ENCODE measurements at regions not wholly inside any gene's neighbourhood (a gene's known extent, or its start where the extent isn't known, plus 50 kb on each side); places are given as distances from the start of the nearest gene placed in this dataset.
"Not testable (repeated sequence)": the region's sequence is repeated elsewhere in the genome, so short reads cannot be mapped to it uniquely, and the experiment has no call there.

DNA sequence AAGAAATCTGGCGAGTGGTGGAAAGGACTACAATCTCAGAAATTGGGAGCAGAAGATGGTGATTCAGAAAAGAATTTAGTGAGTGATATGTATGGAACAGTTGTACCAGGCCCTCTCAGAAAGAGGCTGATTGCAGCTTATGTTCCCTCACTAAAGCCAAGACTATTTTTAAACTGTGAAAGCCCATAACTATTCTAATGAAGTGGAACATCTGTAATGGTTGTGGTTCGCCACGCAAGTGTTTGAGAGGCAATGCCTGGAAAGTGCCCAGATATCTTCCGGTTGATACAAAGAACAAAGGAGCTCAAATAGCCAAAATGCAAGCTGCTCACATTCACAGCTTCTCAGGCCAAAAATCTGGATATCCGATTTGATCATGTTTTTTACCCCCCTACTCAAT, 1250.7 kb downstream of the RAPGEF2 start:
- DNase-seq (ENCODE audit: low read depth), result no peak

DNA sequence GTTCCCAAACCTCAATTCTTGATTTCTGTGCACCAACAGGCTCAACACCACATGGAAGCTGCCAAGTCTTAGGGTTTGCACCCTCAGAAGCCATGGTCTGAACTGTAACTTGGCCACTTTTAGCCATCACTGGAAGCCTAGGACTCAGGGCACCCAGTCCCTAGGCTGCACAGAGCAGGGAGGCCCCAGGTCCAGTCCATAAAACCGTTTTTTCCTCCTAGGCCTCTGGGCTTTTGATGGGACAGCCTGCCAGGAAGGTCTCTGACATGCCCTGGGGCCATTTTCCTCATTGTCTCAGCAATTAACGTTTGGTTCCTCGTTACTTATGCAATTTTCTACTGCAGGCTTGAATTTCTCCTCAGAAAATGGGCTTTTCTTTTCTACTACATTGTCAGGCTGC, 1259.6 kb downstream of the RAPGEF2 start:
- DNase-seq (ENCODE audit: low read depth), result no peak

GRCh38 chr4:160364217-160364616, 1261.3 kb downstream of the RAPGEF2 start:
- no peak for DNase-seq (ENCODE audit: low read depth)

DNA sequence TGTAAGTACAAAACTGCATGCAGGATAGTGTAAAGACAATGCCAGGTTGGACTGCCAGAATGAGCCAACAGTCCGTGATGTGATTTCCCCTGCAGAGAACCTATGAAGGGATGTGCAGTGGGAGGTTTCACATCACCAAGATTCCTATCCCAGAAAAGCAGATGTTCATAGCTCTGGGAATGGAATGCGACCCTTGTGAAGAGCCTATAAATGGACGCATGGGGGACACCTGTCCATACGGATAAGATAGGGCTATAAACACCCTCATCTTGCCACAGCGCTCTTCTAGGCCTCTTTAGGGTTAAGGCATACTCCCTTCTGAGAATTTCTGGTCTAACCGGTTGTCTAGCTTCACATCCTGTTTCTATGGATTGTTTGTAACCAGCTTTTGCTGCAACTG, 1261.8 kb downstream of the RAPGEF2 start:
- not testable (repeated sequence) for DNase-seq (ENCODE audit: low read depth)

GRCh38 chr4:160365383-160365782, 1262.5 kb downstream of the RAPGEF2 start:
- DNase-seq (ENCODE audit: low read depth), result not testable (repeated sequence)

DNA sequence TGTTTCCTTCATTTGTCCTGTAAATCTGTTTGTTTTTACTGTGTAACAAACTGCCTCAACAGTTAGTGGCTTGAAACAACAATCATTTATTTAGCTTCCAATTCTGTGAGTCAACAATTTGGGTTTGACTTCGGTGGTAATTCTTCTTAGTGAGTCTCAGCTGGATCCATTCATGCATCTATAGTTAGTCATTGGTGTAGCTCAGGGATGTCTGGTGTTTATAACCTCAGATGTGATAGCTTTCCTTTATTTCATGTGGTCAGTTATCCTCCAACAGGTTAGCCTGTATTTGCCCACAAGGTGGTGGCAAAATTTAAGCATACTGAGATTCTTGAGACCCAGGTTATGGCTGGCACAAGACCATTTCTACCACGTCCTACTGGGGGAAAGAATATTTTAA, 1267.2 kb downstream of the RAPGEF2 start:
- DNase-seq (ENCODE audit: low read depth), result no peak

GRCh38 chr4:160371446-160371845, 1268.6 kb downstream of the RAPGEF2 start:
- DNase-seq (ENCODE audit: low read depth), result no peak

DNA sequence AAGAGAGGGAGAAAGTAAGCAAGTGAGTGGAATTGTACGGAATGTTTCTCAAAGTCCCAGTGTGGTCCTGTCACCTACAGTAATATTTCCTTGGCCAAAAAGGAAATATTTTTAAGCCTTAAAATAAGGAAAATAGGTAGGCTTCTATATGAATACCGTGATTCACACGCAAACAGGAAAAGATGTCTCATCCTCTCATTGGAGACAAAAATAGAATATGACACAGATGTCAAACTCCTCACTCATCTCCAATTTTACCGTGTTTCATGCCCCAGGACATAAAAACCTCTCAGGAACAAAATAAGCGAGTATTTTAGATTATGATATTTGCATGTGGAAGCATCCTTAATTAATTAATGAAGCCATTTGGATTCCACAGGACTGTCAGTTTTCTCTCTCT, 1269.5 kb downstream of the RAPGEF2 start:
- no peak for DNase-seq (ENCODE audit: low read depth)

- no peak for DNase-seq (ENCODE audit: low read depth)
Measured at GRCh38 chr4:160373911-160374310, 1271.0 kb downstream of the RAPGEF2 start.

DNA sequence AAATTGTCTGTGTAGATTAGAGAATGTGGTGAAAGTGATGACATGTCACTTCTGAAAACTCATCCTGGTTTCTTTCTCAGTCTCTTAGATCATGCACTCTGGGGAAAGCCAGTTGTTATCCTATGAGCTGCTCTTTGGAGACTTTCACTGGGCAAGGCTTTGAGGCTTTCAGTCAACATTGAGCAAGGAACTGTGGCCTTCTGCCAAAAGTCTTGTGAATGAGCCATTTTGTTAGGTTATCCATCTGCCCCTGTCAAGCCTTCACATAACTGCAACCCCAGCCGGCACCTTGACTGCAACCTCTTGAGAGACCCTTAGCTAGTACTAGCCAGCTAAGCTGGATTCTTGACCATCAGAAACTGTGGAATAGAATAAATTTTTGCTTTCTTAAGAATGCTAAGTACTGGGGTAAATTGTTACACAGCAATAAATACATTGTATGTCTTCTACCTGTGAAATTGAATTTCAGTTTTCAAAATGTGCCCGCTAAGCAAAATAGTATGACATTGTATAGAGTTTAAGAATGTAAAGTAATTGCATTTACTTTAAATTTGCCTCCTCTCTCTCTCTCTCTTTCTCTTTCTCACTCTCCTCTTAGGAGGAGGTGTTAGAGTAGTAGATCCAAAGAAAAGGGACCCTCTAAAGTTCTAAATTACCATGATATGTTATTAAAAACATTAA, 1273.0 kb downstream of the RAPGEF2 start:
- DNase-seq (ENCODE audit: low read depth), result no peak

- DNase-seq (ENCODE audit: low read depth), result no peak
Measured at GRCh38 chr4:160386846-160387245, 1284.0 kb downstream of the RAPGEF2 start.

DNA sequence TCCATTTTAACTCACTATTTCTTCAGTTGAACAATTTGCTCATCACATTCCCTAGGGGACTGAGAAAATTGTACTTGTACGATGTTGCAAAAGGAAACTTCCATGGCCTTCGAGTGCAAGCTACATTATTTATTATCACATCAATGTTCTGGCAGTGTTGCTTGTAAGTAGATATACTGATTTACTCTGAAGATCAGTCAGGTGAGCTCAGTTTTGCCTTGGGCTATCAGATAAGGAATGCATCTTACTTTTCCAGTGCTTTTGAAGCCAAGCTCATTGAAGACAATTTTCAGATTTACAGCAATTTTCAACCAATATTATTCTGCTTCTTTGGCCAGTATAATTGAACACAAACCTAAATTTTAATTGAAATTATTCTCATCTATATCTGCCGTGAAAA, 1296.9 kb downstream of the RAPGEF2 start:
- DNase-seq (ENCODE audit: low read depth), result no peak

- no peak for DNase-seq (ENCODE audit: low read depth)
Measured at GRCh38 chr4:160403081-160403480, 1300.2 kb downstream of the RAPGEF2 start.

GRCh38 chr4:160406263-160406825, 1303.5 kb downstream of the RAPGEF2 start:
- no peak for DNase-seq (ENCODE audit: low read depth)

DNA sequence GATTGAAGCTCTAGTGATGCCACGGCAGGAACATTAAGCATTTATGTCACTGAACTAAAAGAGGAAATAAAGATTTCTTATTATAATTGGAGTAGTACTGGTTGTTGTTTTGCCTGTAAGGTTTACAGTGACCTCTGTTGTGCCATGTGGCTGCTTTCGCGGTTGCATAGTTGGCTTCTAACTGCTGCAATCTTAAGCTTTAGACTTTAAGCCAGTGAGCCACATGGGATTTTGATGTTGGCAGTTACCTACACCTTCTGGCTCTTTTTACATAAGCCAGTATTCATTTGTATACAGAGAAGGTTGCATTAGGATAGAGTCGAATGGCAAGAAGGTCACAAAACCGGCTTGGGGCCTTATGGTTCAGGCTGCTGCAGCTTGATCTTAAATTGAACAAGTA, 1311.6 kb downstream of the RAPGEF2 start:
- no peak for DNase-seq (ENCODE audit: low read depth)

DNA sequence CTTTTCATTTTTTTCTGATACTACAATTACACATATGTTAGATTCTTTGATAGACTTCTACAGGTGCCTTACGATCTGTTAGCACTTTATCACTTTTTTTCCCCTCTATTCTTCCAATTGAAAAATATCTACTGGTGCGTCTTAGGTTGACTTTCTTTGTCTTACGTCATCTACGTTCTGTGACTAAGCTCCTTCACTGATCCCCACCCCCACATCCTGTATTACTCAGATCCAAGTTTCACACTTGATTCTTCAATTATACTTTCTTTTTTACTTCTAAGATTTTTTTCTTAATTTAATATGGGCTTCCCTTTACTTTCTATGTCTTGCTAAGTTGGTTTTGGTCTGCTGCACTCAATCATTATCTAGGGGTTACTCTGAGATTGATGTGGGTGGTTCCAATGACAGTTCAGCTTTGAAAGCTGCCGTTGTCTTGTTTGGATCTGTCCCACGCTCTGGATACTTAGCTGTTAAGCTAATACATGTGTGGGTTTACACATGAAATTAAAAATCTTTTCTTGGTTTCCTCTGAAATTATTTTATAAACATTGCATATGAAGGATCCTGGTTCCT, 1321.1 kb downstream of the RAPGEF2 start:
- no peak for DNase-seq (ENCODE audit: low read depth)

GRCh38 chr4:160426233-160426632, 1323.4 kb downstream of the RAPGEF2 start:
- DNase-seq (ENCODE audit: low read depth), result no peak

- DNase-seq (ENCODE audit: low read depth), result no peak
Measured at GRCh38 chr4:160450876-160451275, 1348.0 kb downstream of the RAPGEF2 start.

GRCh38 chr4:160481696-160482690, 1379.1 kb downstream of the RAPGEF2 start:
- DNase-seq (ENCODE audit: low read depth), result not testable (repeated sequence)

DNA sequence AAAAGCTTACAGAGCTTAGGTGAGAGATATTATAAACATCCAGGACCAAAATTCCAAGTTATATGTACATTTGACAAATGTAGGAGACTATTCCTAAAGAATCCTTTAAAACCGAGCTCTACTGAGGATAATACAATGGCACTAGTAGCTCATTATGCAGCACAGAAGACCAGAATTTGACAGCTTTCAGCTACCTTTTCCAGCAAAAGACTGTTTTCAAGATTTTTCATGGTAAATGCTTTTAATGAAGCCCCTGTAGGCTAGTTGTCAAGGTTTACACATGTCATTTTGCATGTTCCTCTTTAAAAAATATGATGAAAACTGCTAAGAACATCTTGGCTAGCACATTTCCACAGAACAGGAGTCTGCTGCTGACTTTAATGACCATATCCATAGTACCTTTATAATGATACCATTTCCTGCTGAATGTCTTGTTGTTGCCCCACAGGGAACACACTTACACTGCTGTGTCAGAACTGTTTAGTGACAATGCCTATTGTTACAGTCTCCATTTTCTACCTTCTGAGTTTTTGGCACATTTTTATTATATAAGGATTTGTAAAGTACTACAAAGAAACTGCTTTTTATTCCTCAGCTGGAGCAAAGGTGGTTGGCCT, 1382.3 kb downstream of the RAPGEF2 start:
- DNase-seq (ENCODE audit: low read depth), result no peak

DNA sequence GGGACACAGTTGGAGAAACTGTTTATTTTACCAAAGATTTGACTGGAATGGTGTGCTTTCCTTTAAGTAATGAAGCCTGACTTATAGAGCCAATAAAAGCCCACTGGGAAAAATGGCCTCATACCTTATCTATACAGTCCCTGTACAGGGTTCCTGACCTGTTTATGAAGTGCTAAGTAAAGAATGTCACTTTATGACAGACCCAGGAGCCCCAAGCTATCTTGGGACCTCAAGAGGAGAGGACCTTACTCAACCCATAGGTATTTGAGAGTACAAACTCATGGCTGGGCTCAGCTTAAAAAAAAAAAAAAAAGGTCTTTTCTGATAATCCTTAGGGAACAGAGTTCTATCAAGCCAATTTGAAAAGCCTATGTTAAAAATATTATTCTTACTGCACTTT, 1389.3 kb downstream of the RAPGEF2 start:
- DNase-seq (ENCODE audit: low read depth), result no peak

DNA sequence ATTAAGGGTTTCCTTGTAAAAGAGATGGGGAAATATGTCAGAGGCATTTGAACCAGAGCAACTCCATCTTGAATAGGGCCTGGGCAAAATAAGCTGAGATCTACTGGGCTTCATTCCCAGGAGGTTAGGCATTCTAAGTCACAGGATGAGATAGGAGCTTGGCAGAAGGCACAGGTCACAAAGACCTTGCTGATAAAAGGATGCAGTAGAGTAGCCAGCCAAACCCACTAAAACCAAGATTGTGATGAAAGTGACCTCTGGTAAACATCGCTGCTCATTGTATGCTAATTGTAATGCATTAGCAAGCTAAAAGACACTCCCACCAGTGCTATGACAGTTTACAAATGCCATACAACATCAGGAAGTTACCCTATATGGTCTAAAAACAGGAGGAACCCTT, 1390.3 kb downstream of the RAPGEF2 start:
- DNase-seq (ENCODE audit: low read depth), result no peak
